Hepatocyte (in vitro differentiated cells): ENCODE measurements at regions not wholly inside any gene's neighbourhood (a gene's known extent, or its start where the extent isn't known, plus 50 kb on each side); places are given as distances from the start of the nearest gene placed in this dataset.

Experiments used
- EZH2phosphoT487 ChIP-seq: fragments of 200-600 bp; sonication (generic); IDR thresholded peaks from one replicate; pipeline ENCODE4 v1.6.1; 2018; ENCODE audit warnings: antibody characterized with exemption, mild to moderate bottlenecking, low read depth, moderate library complexity; ENCODE audit not compliant: unreplicated experiment, severe bottlenecking
- TF ChIP-seq, protein P1 (sequence below): fragments of 200-600 bp; sonication (generic); IDR thresholded peaks from 2 replicates; pipeline ENCODE4 v1.5.1; 2016; ENCODE audit warnings: antibody characterized with exemption, mild to moderate bottlenecking; ENCODE audit not compliant: poor library complexity

DNA sequence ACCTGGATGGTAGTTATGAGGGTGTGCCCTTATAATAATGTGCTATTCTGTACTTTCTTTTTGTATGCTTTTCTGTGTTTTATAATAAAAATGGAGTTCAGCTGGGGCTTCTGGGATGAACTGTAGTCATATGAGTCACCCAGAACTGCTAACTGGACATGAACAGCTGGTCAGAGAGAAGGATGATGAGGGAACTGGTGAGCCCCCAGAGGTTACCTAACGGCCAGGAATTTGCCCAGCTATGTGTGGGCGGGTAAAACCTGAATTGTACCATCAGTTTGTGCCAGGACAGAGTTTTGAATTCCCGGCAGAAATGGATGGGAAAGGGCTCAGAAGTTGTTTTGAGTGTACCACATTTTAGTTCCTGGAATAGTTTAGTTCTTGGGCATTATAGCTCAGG is 138.0 kb upstream of the USP9X start:
- TF ChIP-seq, protein P1, sequence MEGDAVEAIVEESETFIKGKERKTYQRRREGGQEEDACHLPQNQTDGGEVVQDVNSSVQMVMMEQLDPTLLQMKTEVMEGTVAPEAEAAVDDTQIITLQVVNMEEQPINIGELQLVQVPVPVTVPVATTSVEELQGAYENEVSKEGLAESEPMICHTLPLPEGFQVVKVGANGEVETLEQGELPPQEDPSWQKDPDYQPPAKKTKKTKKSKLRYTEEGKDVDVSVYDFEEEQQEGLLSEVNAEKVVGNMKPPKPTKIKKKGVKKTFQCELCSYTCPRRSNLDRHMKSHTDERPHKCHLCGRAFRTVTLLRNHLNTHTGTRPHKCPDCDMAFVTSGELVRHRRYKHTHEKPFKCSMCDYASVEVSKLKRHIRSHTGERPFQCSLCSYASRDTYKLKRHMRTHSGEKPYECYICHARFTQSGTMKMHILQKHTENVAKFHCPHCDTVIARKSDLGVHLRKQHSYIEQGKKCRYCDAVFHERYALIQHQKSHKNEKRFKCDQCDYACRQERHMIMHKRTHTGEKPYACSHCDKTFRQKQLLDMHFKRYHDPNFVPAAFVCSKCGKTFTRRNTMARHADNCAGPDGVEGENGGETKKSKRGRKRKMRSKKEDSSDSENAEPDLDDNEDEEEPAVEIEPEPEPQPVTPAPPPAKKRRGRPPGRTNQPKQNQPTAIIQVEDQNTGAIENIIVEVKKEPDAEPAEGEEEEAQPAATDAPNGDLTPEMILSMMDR: no peak
- TF ChIP-seq EZH2phosphoT487: no peak
